GM21619 (cell line): ENCODE measurements at regions not wholly inside any gene's neighbourhood (a gene's known extent, or its start where the extent isn't known, plus 50 kb on each side); places are given as distances from the start of the nearest gene placed in this dataset.

Experiments used
- ATAC-seq: cut with Tn5 transposase; IDR thresholded peaks from one replicate; pipeline ENCODE4 v1.9.1; 2021; ENCODE audit not compliant: unreplicated experiment

GRCh38 chr13:90401150-90401549 lies 946.3 kb upstream of the MIR17HG start:
- no peak for ATAC-seq

- ATAC-seq = no peak
These were observed 945.4 kb upstream of the MIR17HG start for GRCh38 chr13:90402102-90402501.

- ATAC-seq = no peak
These were observed 944.9 kb upstream of the MIR17HG start for GRCh38 chr13:90402613-90403012.

- ATAC-seq = no peak
These were observed 944.0 kb upstream of the MIR17HG start for GRCh38 chr13:90403330-90404082.

- ATAC-seq = no peak
These were observed 942.2 kb upstream of the MIR17HG start for GRCh38 chr13:90405301-90405700.

- no peak for ATAC-seq
These were observed 934.5 kb upstream of the MIR17HG start for GRCh38 chr13:90412980-90413379.

- no peak for ATAC-seq
These were observed 933.9 kb upstream of the MIR17HG start for GRCh38 chr13:90413548-90413947.

GRCh38 chr13:90414691-90415596 lies 932.5 kb upstream of the MIR17HG start:
- no peak for ATAC-seq

- no peak for ATAC-seq
These were observed 931.6 kb upstream of the MIR17HG start for GRCh38 chr13:90415902-90416301.

- ATAC-seq = no peak
These were observed 931.0 kb upstream of the MIR17HG start for GRCh38 chr13:90416519-90416918.

- no peak for ATAC-seq
These were observed 930.5 kb upstream of the MIR17HG start for GRCh38 chr13:90416938-90417337.

- ATAC-seq = no peak
These were observed 926.8 kb upstream of the MIR17HG start for GRCh38 chr13:90420683-90421082.

- ATAC-seq = no peak
These were observed 919.9 kb upstream of the MIR17HG start for GRCh38 chr13:90427322-90428272.

GRCh38 chr13:90428522-90429210 lies 918.8 kb upstream of the MIR17HG start:
- no peak for ATAC-seq

GRCh38 chr13:90430127-90430526 lies 917.4 kb upstream of the MIR17HG start:
- no peak for ATAC-seq

GRCh38 chr13:90436697-90437096 lies 910.8 kb upstream of the MIR17HG start:
- no peak for ATAC-seq

GRCh38 chr13:90438576-90438975 lies 908.9 kb upstream of the MIR17HG start:
- ATAC-seq = no peak

- no peak for ATAC-seq
These were observed 904.2 kb upstream of the MIR17HG start for GRCh38 chr13:90443268-90443667.

GRCh38 chr13:90444232-90444631 lies 903.3 kb upstream of the MIR17HG start:
- no peak for ATAC-seq

- no peak for ATAC-seq
These were observed 902.3 kb upstream of the MIR17HG start for GRCh38 chr13:90445179-90445578.
